B cell (primary cell): ENCODE measurements at regions not wholly inside any gene's neighbourhood (a gene's known extent, or its start where the extent isn't known, plus 50 kb on each side); places are given as distances from the start of the nearest gene placed in this dataset.
A peak's percentile ranks its signal among the peaks of the same experiment; 100 is the strongest.

Experiments
- ATAC-seq: fragments of 200-7000 bp; cut with Tn5 transposase; one replicate; pipeline ENCODE4 v1.10.0; 2021; ENCODE audit warnings: low read depth, mild to moderate bottlenecking, moderate number of reproducible peaks, moderate library complexity
- CTCF ChIA-PET: fragments of 350-600 bp; sonication (Branson Sonifier 250); formaldehyde crosslinking; loops from one replicate; lab custom pipeline; 2021; ENCODE audit warnings: antibody characterized with exemption, inconsistent platforms; lab: Charles Lee
- POLR2A ChIA-PET: fragments of 350-600 bp; sonication (Branson Sonifier 250); formaldehyde crosslinking; loops from one replicate; lab custom pipeline; 2021; ENCODE audit warnings: antibody characterized with exemption; lab: Charles Lee
- DNase-seq: peaks from one replicate; pipeline ENCODE4 v3.0.0; 2013
- H2AFZ ChIP-seq: 2 replicates; pipeline ENCODE4 v1.6.1; 2012; ENCODE audit warnings: mild to moderate bottlenecking, low read depth, low read length; ENCODE audit not compliant: insufficient read depth, poor library complexity, severe bottlenecking
- H3K27ac ChIP-seq, 2 donors: 1 replicate in 1 of 2; 2 replicates in 1 of 2; pipeline ENCODE4 v1.5.1; 2012 to 2013; ENCODE audit warnings: low read length in 2 of 2, mild to moderate bottlenecking in 2 of 2, moderate library complexity in 1 of 2
- H3K27me3 ChIP-seq, 4 experiments: fragments of 200-600 bp in 1 of 4; sonication (generic) in 1 of 4; replicated peaks in 1 of 4; 1 replicate in 2 of 4; 2 replicates in 2 of 4; pipeline versions ENCODE4 v1.6.1 to v1.7.0; 2013 to 2016; ENCODE audit warnings: low read length in 3 of 4, mild to moderate bottlenecking in 2 of 4, mixed read lengths in 1 of 4, moderate library complexity in 1 of 4; ENCODE audit not compliant: insufficient read depth in 4 of 4, control insufficient read depth in 3 of 4; ENCODE audit errors: control extremely low read depth in 1 of 4
- H3K36me3 ChIP-seq, 2 experiments: replicated peaks in 1 of 2; 1 replicate in 1 of 2; 2 replicates in 1 of 2; pipeline versions ENCODE4 v1.6.1 to v1.7.1; 2013; ENCODE audit warnings: low read length in 1 of 2; ENCODE audit not compliant: insufficient read depth in 2 of 2, control insufficient read depth in 1 of 2; ENCODE audit errors: control extremely low read depth in 1 of 2, extremely low read depth in 1 of 2
- H3K4me1 ChIP-seq, 2 donors: fragments of 200-600 bp in 1 of 2; sonication (generic) in 1 of 2; 1 replicate in 1 of 2; 2 replicates in 1 of 2; pipeline versions ENCODE4 v1.5.1 to v1.6.1; 2013 to 2017; ENCODE audit warnings: low read length in 2 of 2; ENCODE audit not compliant: control insufficient read depth in 2 of 2, insufficient read depth in 2 of 2
- H3K4me2 ChIP-seq: replicated peaks from 2 replicates; pipeline ENCODE3; 2012; ENCODE audit warnings: mild to moderate bottlenecking, low read depth, low read length; ENCODE audit not compliant: poor library complexity, severe bottlenecking
- H3K4me3 ChIP-seq, 5 experiments: fragments of 200-600 bp in 1 of 5; sonication (generic) in 1 of 5; 1 replicate in 3 of 5; 2 replicates in 2 of 5; pipeline versions ENCODE4 v1.5.1 to v1.7.0; 2011 to 2016; ENCODE audit warnings: low read length in 4 of 5, mild to moderate bottlenecking in 4 of 5, low read depth in 2 of 5, control low read depth in 1 of 5, moderate library complexity in 1 of 5; ENCODE audit not compliant: insufficient read depth in 1 of 5; ENCODE audit errors: control extremely low read depth in 1 of 5, extremely low read depth in 1 of 5
- H3K79me2 ChIP-seq: fragments of 200-600 bp; sonication (generic); one replicate; pipeline ENCODE4 v1.6.0; 2016; ENCODE audit warnings: low read length; ENCODE audit not compliant: control insufficient read depth, insufficient read depth
- H3K9ac ChIP-seq: fragments of 200-600 bp; sonication (generic); 2 replicates; pipeline ENCODE4 v1.6.1; 2017; ENCODE audit warnings: mild to moderate bottlenecking, low read length, moderate library complexity
- H3K9me3 ChIP-seq, 3 donors: one replicate each; pipeline versions ENCODE4 v1.6.1 to v1.7.1; 2013; ENCODE audit warnings: low read length in 2 of 3; ENCODE audit not compliant: control insufficient read depth in 2 of 3, insufficient read depth in 1 of 3; ENCODE audit errors: control extremely low read depth in 1 of 3
- H4K20me1 ChIP-seq: 2 replicates; pipeline ENCODE4 v1.6.0; 2012; ENCODE audit warnings: mild to moderate bottlenecking, low read length; ENCODE audit not compliant: insufficient read depth, control insufficient read depth, poor library complexity, severe bottlenecking
- H3K27ac Mint-ChIP-seq: one replicate; pipeline ENCODE4 v1.8.0; 2021; ENCODE audit warnings: mixed read lengths
- H3K27me3 Mint-ChIP-seq: one replicate; pipeline ENCODE4 v1.8.0; 2021; ENCODE audit warnings: mixed read lengths
- H3K4me1 Mint-ChIP-seq: one replicate; pipeline ENCODE4 v1.8.0; 2021; ENCODE audit warnings: mixed read lengths
- H3K4me3 Mint-ChIP-seq: one replicate; pipeline ENCODE4 v1.8.0; 2021; ENCODE audit warnings: mixed read lengths
- H3K9me3 Mint-ChIP-seq: one replicate; pipeline ENCODE4 v1.8.0; 2022; ENCODE audit warnings: mixed read lengths; ENCODE audit not compliant: insufficient read depth
- CTCF ChIP-seq: fragments of 200-600 bp; IDR thresholded peaks from one replicate; pipeline ENCODE4 v1.8.0; 2022; ENCODE audit warnings: antibody characterized with exemption, mild to moderate bottlenecking
- EZH2 ChIP-seq: IDR thresholded peaks from 2 replicates; pipeline ENCODE4 v1.6.1; 2012; ENCODE audit warnings: borderline replicate concordance, low read depth, mild to moderate bottlenecking, moderate library complexity, low read length; ENCODE audit not compliant: insufficient read depth, poor library complexity, severe bottlenecking
- WGBS: methylation state at CpG from one replicate; pipeline ENCODE4 v1.1.5; 2013; ENCODE audit warnings: missing lambda C conversion rate; ENCODE audit not compliant: insufficient coverage; 5-methylcytosine and 5-hydroxymethylcytosine counted together
- intact Hi-C: fragments of 100-400 bp; cut with micrococcal nuclease; formaldehyde crosslinking; loops from one replicate; pipeline ENCODE4 v1.10.0; 2022

- H3K27ac Mint-ChIP-seq = peak overlapping the region; percentile 51
- Histone ChIP-seq H3K27ac (no peak overlapping the region), H3K36me3 (no peaks in the 10 kb centered on the region), H3K79me2 (no peaks in the 10 kb centered on the region), H3K4me3 (peak overlapping the region in 1 of 5 experiments; percentile 16), H3K9ac (no peak overlapping the region), H3K27me3 (no peaks in the 10 kb centered on the region), H3K4me1 (peaks cover 78 to 88% of the 10 kb centered on the region in 2 donors), H4K20me1 (no peaks in the 10 kb centered on the region), H3K4me2 (peak overlapping the region; percentile 50), H3K9me3 (peaks cover 0 to 10% (median 4%) of the 10 kb centered on the region in 3 donors), H2AFZ (peak overlapping the region; percentile 36)
- H3K9me3 Mint-ChIP-seq = no peaks in the 10 kb centered on the region
- WGBS = 25% methylated on average over 6 of the region's 8 CpGs
- TF ChIP-seq CTCF (no peak), EZH2 (no peak)
- ChIA-PET CTCF (interaction anchor here (0.8 to 23.4 kb wide), 8 partner anchors 9 to 239 kb away, joined by 3 to 433 read pairs (median 4); no protein-coding TSS in a partner anchor), POLR2A (no interaction called here)
- peaks cover 77% of the 10 kb centered on the region for H3K4me1 Mint-ChIP-seq
- DNase-seq (no peak), ATAC-seq (no peak)
- intact Hi-C loops = no loop called here
- no peaks in the 10 kb centered on the region for H3K27me3 Mint-ChIP-seq
- H3K4me3 Mint-ChIP-seq = peak overlapping the region; percentile 63
These were observed 100.1 kb downstream of the IRF8 start for GRCh38 chr16:85998868-85999729.

GRCh38 chr16:85999778-86000177, 100.8 kb downstream of the IRF8 start:
- Mint-ChIP-seq H3K27ac (peak overlapping the region; percentile 51), H3K27me3 (no peaks in the 10 kb centered on the region), H3K4me1 (peaks cover 73% of the 10 kb centered on the region), H3K4me3 (no peak overlapping the region), H3K9me3 (no peaks in the 10 kb centered on the region)
- CTCF ChIA-PET = interaction anchor here (0.9 to 23.4 kb wide), 6 partner anchors 8 to 239 kb away, joined by 3 to 433 read pairs (median 7); no protein-coding TSS in a partner anchor
- TF ChIP-seq EZH2 (no peak), CTCF (no peak)
- Histone ChIP-seq H3K9ac (no peak overlapping the region), H4K20me1 (no peaks in the 10 kb centered on the region), H3K9me3 (peaks cover 0 to 10% (median 4%) of the 10 kb centered on the region in 3 donors), H3K4me3 (no peak overlapping the region), H3K36me3 (no peaks in the 10 kb centered on the region), H3K79me2 (no peaks in the 10 kb centered on the region), H3K4me2 (no peak overlapping the region), H3K27ac (no peak overlapping the region), H2AFZ (no peak overlapping the region), H3K4me1 (peaks cover 75 to 83% of the 10 kb centered on the region in 2 donors), H3K27me3 (no peaks in the 10 kb centered on the region)
- ATAC-seq = no peak
- intact Hi-C loops = no loop called here
- WGBS = 100% methylated on average over 2 of the region's 4 CpGs
- POLR2A ChIA-PET = no interaction called here
- DNase-seq = no peak
